Erythroblast (primary cell): ENCODE measurements at regions not wholly inside any gene's neighbourhood (a gene's known extent, or its start where the extent isn't known, plus 50 kb on each side); places are given as distances from the start of the nearest gene placed in this dataset.

ENCODE experiments used
- GATA1 ChIP-seq: IDR thresholded peaks from 2 replicates; pipeline ENCODE4 v1.6.1; 2011; ENCODE audit warnings: low read depth, mild to moderate bottlenecking, control low read depth, low read length, moderate library complexity
- POLR2A ChIP-seq: IDR thresholded peaks from 2 replicates; pipeline ENCODE4 v1.6.1; 2011; ENCODE audit warnings: mild to moderate bottlenecking, low read length

DNA sequence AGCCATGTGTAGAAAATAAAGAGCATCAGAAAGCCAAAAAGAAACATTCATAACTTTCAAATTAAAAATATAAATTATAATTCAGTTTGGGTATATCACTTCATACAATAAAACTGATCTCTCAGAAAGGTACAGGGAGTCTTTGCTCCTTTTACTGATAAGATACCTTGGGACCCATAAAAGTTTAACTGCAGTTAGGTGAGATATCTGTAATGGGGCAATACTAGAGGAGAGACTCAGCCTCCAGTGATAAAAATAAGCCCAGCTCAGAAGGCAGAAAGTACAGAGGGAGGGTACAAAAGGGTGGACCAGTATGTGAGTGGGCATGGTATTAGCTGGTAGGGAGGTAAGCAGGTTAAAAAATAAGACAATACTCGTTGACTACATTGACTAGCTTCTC lies 180.9 kb upstream of the AGTR2 start:
- no peak for TF ChIP-seq POLR2A
- TF ChIP-seq GATA1 = no peak
